Activated CD4-positive, CD25-positive, alpha-beta regulatory T cell (primary cell): ENCODE measurements at regions not wholly inside any gene's neighbourhood (a gene's known extent, or its start where the extent isn't known, plus 50 kb on each side); places are given as distances from the start of the nearest gene placed in this dataset.
"Not testable (repeated sequence)": the region's sequence is repeated elsewhere in the genome, so short reads cannot be mapped to it uniquely, and the experiment has no call there.

Source experiments
- DNase-seq, 4 experiments: peaks; one replicate each; lab custom pipeline; 2025; lab: John Stamatoyannopoulos, UW

GRCh38 chr9:106109706-106110105 is 415.4 kb downstream of the TMEM38B start:
- DNase-seq = not testable (repeated sequence)

GRCh38 chr9:106110483-106110882 is 416.1 kb downstream of the TMEM38B start:
- no peak for DNase-seq

GRCh38 chr9:106111039-106111730 is 416.8 kb downstream of the TMEM38B start:
- DNase-seq = no peak

- DNase-seq = no peak
Measured at GRCh38 chr9:106112935-106113334, 418.6 kb downstream of the TMEM38B start.

- no peak for DNase-seq
Measured at GRCh38 chr9:106119176-106119575, 424.8 kb downstream of the TMEM38B start.

DNA sequence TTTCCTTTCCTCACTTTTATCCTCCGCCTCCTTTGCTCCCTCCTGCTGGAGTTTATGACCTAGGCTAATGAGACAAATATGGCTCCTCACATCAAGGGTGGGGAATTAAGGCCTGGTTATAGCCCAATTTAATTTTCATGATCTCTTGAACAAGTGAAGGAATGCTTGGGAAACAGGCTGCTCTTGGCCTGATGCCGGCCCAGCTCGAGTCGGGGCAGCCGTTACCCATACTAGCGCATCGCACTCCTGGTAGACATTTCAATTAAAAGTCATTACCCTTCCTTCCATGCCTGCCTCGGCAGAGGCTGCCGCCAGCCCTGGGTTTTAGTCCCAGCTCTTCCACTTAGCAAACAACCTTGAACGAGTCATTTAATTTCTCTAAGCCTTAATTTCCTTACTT is 425.7 kb downstream of the TMEM38B start:
- no peak for DNase-seq

DNA sequence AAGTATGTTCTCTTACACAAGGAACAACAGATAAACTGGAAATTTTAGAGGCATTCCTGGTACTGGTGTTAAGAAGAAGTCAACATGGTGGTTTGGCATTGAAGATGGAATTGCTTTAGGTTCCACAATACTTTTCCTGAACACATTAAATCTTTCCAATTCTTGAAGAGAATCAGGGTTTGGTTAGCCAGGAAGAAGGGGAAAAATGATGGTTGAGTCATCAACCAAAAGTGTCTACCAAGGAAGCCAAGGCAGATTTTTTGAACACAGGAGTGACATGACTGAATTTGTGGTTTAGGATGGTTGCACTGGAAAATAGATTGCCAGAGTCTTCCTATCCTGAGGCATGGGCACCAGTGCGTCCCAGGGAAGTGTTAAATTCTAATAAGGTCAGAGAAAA is 433.4 kb downstream of the TMEM38B start:
- DNase-seq = no peak

DNA sequence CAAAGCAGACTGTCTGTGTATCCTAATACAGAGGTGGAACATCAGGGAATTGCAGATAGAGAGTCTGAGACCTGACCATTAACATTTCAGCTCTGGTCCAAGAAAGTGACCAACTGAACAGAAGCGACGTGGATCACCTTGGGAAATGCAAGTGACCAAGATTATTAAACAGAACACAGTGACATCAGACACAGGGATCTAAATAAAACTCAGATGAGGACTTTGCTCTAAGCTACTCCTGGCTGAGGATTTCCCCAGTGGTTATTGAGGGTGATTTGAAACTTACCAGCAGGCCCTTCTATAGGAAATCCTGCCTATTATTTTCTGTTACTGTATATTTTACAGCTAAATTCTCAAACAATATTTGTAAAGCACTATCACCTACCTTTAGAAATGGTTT is 436.0 kb downstream of the TMEM38B start:
- DNase-seq = no peak

DNA sequence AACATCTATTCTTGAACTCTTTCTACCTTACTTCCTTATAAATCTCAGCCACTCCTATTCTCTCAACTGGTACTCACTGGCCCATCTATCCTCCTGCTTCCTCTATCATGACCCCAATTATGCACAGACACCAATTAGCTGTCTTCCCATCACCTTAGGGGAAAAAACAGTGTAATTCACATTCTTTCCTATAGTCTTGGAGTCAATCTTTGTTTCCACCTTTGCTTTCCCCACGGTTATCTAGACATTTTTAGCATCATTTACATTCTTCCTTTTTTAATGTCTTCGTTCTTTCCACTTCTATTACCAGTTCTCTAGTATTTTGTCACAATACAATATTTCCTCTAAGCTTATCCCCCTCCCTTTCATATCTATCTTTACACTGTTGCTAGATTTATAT is 449.4 kb downstream of the TMEM38B start:
- no peak for DNase-seq

DNA sequence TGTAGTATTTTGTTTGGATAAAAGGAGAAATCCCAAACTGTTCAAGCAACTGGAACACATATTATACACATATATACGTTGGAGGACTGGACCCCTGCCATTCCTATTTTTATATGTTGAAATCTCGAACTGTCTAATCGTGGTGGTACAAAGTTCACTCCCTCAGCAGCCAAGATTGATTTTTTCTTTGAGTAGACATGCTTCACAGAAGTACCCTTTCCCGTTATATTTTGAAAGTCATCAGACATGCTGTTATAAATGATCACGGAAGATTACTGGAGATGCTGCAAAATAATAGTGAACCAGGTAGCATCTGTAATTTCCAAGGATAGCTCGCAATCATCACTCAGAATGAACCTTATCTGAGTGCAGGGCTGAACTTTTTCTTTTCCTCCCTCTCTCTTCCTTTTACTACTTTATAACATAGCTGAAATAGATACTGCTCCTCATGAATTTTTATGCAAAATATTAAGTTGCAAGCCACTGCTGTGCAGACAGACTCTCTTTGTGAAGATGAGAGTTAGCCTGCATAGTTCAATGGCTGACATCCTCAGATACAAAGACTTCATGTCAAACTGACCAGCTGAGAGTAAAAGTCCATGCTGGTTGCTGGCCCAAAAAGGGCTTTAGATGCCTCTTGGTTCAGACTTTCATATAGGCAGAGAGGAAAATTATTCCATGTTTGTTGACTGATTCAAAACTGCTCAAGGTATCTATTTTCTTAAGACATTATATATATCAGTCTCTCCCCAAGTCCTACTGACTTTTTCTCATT is 451.9 kb downstream of the TMEM38B start:
- DNase-seq = no peak

- no peak for DNase-seq
Measured at GRCh38 chr9:106146886-106147285, 452.5 kb downstream of the TMEM38B start.

DNA sequence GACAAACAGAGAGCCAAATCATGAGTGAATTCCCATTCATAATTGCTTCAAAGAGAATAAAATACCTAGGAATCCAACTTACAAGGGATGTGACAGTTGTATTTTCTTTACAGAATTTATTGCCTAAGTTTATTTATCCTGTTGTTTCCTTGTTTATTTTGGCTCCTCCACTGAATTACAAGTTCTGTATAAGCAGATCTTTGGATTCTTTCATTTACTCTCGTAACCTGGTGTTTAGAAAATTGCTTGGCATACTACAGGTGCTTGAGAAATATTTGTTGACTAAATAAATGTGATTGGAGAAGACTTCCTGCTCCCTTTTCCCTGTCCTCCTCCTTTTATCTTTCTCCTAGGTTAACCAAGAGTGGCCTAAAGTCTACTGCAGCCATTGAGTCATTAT is 455.6 kb downstream of the TMEM38B start:
- DNase-seq = no peak

DNA sequence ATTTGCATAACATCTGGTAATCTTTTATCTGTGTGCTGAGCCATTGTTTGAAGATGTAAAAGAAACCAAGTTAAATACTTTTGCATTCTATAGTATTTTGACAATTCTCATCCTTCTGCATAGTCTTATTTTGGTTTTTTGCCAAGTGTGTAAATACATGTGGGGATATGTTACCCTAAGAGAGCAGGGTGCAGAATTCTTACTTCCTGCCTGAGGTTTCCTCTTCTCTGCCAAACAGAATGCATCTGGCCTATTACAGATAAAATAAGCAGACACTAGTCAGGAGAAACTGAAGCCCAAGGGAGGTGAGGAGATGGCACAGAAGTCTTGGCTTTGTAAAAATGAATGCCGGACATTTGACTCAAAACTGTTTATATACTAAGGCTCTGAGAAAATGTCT is 462.1 kb downstream of the TMEM38B start:
- DNase-seq = no peak

DNA sequence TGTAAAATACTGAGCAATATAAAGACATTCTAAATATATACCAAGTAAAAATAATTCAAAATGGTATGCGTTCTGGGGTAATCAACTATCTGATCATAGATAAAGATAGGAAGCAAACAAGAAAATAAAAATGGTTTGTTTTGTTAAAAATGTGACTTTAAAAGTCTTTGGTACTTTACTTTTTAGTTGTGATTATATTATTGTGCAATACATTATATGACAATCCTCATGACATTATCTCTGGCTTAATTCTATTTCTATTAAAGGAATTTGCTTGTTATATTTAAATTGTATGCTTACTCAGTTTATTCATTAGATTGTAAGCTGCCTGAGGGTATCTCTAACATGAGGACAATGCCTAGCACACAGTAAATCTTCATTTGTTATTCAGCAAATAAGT is 477.9 kb downstream of the TMEM38B start:
- DNase-seq = no peak

GRCh38 chr9:106174346-106174745 is 480.0 kb downstream of the TMEM38B start:
- DNase-seq = no peak

DNA sequence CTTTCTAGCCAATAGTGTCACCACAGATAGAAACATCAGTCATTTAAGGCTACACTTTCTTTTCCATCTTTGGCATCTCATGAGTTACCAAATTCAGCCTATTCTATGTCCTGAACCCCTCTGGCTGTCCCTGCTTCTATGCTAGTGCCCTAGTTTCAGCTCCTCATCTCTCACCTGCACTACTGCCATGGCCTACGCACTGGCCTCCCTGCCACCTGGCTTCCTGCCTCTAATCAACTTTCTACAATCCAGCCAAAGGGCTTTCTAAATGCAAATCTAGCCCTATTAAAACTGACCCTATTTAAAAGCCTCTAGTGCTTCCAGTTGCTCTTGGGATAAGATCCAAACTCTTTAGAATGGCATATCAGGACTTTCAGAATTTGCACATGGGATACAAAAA is 482.9 kb downstream of the TMEM38B start:
- no peak for DNase-seq

DNA sequence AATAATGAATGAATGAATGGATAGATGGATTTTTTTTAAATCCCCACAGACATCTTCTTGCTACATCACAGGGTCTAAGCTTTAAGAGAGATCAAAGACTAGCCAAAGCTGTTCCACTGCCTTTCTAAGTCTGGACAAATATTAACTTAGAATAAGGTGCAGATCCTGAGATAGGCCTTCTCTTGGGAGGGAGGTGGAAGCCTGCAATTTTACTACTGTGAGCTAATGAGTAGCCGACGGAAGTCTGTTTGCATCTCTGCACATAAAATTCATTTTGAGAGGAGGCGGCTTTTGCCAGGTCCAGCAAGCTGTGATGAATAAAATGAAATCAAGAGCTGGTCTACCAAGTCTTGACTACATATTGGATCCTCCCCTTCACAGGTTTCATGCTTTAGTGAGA is 484.9 kb downstream of the TMEM38B start:
- no peak for DNase-seq

GRCh38 chr9:106203815-106204516 is 509.6 kb downstream of the TMEM38B start:
- not testable (repeated sequence) for DNase-seq

- no peak for DNase-seq
Measured at GRCh38 chr9:106207298-106207697, 513.0 kb downstream of the TMEM38B start.

DNA sequence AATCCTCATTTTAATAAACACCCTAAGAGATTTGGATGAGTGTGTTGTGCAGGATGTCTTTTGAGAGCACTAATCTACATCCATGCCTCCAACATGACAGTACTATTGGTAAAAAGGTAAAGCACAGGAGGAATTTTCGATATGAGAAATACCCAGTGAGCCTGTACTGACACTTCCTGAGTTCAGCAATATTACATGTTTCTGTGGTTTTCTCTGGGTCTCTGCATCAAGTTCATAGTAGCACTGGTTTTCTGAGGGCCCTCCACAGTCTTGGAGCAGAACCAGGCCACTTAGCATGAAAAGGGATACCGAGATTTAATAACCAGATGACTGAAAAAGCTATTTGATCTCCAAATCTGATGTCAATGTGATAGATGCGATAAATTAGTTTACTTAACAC is 524.1 kb downstream of the TMEM38B start:
- DNase-seq = no peak

GRCh38 chr9:106218854-106219253 is 524.5 kb downstream of the TMEM38B start:
- no peak for DNase-seq

DNA sequence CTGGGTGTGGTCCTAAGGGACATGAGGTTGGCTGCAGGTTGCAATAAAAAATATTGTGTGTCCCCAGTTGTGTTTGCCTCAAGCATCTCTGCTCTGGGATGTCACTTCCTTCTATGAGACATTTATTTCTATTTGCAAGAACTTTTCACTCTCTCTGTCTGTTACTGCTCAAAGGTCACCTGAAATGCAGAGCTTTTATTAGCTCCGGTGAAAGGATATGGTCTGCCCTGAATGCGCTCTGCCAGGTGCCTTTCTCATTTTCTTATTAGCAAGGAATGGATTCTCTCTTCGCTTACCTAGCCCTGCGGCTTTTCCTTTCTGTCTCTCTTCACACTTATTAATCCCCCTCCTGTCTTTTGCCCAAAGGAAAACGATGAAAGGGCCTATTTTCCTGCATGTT is 526.1 kb downstream of the TMEM38B start:
- DNase-seq = no peak

DNA sequence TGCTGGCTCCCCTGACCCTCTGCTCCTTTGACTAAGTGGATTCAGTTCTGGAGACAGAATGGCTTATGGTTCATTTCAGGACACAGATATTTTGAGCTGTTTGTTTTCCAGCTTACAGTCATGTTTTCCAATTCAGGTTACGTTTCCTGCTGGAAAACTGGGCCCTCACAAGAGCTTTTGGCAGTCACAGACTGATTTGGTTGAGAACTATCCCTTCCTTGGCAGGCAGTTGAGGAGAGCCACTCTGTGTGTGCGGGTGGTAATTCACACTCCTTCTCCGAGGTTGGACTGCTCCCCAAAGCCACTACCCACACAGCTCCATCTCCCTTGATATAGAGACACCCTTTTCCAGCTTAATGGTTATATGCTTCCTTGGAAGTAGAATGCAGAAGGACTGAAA is 534.5 kb downstream of the TMEM38B start:
- DNase-seq = no peak
